HG02678 (cell line): ENCODE measurements at regions not wholly inside any gene's neighbourhood (a gene's known extent, or its start where the extent isn't known, plus 50 kb on each side); places are given as distances from the start of the nearest gene placed in this dataset.
"Not testable (repeated sequence)": the region's sequence is repeated elsewhere in the genome, so short reads cannot be mapped to it uniquely, and the experiment has no call there.

ENCODE experiments used
- ATAC-seq: cut with Tn5 transposase; IDR thresholded peaks from one replicate; pipeline ENCODE4 v1.9.1; 2021; ENCODE audit warnings: mild to moderate bottlenecking, moderate library complexity; ENCODE audit not compliant: unreplicated experiment

DNA sequence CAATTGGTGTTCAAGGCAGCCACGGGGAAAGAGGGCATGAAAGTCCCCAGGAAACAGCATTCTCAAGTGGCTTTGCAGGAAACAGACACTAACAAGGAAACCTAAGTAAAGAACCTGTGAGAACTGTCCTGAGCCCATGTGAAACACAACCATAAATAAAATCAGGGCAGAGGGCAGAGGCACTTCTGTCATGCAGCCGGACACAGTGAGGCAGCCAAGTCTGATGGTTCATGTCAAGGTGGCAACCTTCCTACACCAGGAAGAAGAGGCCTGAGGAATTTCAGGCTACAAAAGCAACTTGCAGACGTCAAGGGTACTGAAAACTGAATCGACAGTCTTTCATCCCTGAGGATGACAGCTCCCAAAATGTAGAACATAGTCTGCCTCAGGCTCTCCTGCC lies 458.2 kb upstream of the NPVF start:
- no peak for ATAC-seq

DNA sequence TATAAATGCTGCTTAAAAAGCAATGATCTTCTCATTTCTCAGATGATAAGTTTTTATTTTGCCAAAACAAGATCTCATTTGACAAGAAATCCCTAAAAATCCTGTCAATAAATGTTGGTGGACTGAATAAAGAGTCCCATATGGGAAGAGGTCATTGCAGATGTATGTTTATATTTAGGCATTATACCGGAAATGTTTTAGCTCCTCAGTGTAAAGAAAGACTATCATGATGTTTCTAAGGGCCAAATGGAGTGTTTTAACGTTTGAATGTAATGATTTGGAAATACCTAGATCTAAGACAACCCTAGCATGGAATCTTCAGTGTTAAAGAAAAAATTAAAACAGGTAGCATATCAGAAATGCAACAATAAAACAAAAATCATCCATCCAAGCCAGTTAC lies 457.8 kb upstream of the NFE2L3 start:
- ATAC-seq = no peak

DNA sequence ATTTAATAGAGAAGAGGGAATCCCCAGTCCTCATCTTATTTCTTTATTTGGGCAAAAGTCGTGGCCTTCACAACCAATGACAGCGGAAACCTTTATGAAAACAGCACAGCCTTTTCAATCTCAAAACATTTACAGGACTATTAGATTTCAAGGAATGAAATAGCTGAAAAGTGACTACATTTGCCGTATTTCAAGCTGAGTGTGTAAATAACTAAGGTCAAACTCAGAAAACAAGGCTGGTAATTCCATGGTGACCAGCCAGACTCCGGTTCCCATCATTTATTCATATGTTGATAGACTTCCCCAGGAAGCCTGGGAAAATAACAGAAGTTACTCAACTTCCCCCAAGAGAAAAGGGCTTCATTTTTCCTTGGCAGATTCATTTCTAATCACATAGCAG lies 457.3 kb upstream of the NFE2L3 start:
- no peak for ATAC-seq

DNA sequence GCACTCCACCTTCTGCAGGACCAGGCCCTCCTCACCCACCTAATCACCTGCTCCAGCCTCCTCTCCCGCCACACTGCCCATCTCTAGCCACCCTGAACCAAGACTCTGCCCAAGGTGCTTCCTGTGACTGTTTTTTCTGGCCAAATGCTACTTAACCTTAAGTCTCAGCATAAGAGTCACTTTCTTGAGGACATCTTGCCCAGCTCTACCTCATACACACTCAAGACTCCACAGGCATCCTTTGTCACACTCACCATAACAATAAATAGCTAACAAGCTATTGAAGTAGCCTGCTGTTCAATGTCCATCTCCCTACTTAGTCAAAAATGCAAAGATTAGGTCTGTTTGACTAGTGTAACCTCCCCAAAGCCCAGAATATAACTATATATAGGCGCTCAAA lies 455.4 kb upstream of the NFE2L3 start:
- ATAC-seq = no peak

DNA sequence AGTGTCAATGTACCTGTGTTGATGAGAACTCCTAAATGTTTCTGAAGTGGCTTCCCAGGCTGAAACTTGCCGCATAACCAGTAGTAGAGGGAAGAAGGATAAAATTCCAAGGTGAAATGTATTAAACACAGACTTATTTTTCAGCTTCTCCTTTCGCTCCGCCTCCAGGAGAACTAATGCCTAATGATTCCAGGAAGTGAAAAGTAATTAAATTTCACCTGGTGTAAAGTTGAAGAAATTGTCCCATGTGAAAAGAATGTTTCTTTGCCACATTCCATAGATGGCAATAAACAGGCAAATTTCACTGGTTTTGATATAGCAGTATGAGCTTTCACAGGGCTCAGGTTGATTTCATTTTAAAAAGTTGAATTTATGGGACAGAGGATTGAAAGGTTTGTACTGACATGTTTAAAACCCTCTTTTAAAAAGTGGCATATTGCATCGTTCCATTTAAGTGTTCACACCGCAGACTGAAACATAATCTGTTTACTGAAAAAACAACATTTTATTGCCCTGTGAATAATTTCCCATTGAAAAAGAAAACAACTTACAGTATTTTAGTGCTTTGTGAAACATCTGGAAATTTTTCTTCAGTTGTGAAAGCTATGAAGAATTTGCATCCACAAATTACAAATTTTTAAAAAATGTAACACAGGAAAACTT lies 453.4 kb upstream of the NFE2L3 start:
- no peak for ATAC-seq

DNA sequence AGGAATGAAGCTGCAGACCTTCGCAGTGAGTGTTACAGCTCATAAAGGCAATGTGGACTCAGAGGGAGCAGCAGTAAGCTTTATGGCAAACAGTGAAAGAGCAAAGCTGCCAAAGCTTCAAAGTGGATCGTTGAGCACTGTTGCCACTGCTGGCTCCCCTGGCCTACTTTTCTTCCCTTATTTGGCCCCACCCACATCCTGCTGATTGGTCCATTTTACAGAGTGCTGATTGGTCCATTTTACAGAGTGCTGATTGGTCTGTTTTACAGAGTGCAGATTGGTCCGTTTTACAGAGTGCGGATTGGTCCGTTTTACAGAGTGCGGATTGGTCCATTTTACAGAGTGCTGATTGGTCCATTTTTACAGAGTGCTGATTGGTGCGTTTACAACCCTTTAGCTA lies 451.9 kb upstream of the NFE2L3 start:
- not testable (repeated sequence) for ATAC-seq

DNA sequence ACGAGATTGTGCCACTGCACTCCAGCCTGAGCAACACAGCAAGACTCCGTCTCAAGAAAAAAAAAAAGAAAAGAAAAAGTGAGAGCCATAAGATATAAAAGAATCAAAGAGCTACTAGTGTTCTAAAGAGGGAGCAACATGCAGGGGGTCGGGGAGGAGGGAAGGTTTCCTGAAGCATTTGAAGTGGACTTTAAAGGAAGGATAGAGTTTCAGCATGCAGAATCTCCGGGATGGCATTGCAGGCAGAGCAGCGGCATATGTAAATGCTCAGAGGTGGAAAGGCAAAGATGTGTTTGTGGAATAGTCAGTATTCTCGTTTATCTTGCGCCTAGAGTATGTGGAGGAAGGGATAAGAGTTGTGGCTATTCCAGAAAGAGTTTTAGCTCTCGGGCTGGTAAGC lies 447.6 kb upstream of the NFE2L3 start:
- ATAC-seq = no peak

DNA sequence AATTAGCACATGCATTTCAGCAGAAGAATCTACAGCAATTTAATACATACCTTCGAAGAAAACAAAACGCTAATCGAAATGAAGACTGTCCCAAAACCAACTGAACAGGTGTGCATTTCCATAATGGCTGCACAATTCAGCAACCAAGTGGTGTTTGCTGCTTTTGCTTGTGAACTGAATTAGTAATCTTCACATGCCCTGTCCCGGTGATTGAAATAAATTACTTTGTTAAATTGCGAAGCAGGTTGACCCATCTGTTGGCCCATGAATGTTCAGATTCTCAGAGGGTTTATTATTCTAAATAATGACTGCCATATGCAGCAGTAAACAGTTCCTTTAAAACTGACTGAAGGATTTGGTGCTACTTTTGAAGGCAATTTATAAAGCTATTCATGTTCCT lies 445.2 kb upstream of the NFE2L3 start:
- no peak for ATAC-seq

DNA sequence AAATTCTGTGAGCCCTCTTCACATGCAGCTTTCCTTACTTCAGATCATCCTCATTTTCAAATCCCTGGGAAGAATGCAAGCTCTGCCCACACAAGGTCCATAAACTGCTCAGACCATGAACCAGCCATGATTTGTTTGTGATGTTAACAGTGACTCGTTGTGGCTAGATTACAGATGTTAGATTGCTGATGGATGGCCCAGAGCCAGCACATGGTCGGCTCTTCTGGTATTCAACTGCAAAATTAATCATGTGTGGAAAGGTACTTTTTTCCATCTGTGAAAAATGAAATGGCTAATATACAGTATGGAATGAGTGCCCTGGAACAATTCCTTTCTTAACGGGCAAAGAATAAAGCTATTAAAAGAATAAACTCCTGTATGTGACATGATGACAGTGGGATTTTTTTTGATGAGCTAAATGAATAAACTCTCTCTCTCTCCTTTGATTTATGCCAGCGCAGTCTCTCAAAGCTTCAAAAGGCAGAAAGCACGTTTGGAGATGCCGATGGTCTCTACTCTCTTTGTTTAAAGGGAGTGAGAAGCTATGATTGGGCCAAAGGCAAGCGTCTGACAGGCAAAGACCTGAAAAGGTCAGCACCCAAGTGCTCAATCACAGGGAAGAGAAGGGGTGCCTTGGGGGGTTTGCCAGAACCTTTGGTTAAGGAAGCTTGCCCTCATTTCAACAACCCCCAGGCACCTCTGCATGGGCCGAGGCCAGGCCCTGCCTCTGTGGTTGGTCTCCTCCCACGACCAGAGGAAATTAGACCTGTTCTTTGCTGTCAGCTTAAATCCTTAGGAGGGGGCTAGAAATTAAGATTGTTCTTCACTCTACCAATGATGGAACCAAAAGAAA lies 444.0 kb upstream of the NFE2L3 start:
- no peak for ATAC-seq

DNA sequence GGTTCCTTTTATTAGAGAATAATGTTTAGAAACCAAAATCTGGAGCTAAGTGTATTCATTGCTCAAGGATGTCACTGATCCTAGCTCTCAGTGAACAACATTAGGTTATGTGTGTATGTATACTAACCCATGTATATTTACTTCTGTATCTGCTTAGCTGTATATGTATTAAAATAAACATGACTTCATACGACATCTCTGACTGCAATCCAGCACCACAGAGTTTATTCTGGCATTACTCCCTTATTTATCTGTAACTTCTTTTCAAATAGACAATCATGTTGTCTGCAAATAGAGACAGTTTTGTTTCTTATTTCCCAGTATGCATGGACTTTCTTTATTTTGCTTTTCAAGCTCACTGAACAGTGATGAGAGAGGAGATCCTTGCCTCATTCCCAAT lies 441.0 kb upstream of the NFE2L3 start:
- ATAC-seq = no peak

DNA sequence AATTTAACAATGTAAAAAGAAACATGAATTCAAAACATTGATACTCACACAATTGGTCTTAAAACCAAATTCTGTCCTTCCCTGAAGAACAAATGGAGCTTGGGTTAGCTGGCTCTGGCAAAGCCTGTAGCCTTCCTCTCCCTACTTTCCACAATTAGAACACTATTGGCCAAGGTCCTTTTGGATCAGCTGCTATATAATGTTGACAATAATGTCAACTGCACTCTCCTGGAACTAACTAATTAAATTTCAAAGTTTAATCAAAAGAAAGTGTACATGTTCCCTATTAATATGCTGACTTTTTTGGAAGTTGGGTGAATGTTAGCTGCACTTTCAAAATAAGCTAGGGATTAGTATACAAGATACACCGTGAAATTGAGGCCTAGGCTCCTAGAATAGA lies 440.1 kb upstream of the NFE2L3 start:
- no peak for ATAC-seq

DNA sequence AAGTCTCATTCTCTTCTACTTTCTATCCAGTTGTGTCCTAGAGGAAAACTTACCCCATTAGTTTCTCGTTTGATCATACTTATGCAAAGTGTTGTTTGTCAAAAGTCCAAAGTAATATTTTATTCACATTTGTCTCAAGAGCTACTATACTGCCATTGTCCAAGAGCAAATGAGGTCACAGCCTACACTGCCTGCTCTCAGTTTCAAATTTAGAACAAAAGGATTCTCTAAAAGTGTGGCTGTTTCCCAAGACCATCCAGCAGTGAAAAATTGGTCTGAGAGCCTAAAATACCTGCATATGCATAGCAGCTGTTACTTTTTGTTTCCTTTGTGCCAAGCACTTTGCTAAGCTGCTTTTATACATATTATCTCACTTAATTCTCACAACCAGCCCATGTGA lies 439.5 kb upstream of the NFE2L3 start:
- no peak for ATAC-seq

DNA sequence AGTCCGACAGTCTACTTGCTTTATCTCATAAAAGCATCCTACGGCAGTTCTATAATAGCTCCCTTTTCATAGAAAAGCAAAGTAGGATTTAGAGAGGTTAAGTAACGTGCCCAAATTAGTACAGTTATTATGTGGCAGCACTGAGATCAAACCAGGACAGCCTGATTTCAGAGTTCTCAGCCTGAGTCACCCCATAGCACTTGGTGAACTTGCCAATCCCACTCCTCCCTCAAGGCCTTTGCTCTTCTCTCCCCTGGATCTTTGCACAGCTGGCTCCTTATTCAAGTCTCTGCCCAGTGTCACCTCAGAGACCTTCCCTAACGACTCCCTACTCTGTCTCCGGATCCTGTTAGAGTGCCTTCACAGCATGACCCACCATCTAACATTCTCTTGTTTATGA lies 438.0 kb upstream of the NFE2L3 start:
- ATAC-seq = no peak

DNA sequence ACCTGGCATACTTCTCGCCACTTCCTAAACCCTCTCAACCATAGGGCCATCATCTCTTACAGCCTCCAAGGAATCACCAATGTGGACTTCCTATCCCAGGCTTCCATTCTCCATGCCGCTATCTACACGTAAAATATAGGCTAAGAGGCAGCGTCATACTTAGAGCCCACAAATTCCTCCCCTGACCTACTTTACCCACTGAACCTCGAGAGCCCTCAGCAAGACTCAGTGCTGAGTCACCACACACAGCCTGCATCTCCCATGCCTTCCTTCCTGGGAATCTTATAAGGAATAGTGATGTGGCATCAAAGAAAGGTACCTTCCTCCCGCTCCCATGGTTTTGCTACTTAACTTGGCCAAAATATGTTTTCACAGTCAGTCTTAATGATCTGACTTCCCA lies 435.6 kb upstream of the NFE2L3 start:
- no peak for ATAC-seq

DNA sequence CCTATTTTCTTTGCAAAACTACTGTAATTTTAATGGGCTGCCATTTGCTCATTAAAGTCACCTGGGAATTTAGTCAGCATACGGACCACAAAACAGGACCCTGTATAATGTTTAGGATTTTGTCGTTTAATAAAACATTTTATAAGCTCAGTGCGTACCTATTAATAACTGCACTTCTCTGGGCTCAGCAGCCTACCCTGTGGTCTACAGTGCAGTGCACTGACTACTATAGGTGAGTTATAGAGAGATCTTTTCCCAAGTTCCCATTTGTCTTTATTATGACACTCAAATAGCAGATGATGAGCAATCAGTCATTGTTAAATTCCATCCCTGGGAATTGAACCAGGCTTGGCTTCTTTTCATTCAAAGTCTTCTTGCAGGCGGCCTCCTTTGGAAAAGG lies 433.4 kb upstream of the NFE2L3 start:
- ATAC-seq = no peak

DNA sequence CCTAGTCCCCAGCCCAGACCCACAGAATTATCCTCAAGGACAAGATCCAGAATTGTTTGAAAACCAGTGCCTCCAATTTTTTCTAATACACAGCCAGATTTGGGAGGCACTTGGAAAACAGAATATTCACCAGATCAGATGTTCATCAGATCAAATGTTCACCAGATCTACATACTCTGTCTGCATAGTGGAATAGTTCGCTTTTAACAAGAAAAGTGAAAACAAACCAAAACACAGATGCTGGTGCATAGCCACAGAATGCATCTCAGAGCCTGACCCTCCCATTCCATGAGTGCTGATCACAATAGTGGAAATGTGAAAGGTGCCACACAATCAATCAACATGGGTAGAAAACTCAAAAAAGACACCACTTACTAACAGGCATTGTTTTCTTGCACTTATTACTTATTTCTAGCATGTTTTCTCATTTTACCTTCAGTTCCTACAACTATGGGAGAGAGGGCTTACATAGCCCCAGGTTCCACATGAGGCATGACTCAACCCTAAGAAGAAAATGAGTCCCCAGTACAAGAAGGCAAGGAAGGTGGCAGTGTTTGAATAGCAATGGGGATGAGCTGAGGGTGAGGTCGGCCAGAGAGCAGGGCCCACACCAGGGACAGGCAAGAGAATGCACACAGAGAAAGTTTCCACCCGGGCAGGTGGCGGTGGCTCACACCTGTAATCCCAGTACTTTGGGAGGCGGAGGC lies 432.7 kb upstream of the NFE2L3 start:
- ATAC-seq = no peak

DNA sequence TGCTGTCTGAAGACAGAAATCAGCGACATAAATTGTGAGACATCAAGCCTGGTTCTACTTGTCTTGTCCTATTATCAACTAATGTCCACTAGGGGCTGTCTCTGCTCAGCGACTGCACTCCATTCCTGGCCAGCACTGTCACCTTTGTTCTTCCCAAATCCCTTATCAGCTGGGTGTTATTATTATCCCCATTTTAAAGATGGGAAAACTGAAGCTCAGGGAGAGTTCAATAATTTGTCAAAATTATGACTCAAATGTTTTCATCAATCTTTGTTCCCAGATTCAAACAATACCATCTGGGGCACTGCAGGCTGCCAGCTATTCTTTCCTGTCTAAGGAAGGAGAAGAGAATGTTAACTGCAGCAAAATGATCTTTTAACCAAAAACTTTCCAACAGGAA lies 431.6 kb upstream of the NFE2L3 start:
- no peak for ATAC-seq

DNA sequence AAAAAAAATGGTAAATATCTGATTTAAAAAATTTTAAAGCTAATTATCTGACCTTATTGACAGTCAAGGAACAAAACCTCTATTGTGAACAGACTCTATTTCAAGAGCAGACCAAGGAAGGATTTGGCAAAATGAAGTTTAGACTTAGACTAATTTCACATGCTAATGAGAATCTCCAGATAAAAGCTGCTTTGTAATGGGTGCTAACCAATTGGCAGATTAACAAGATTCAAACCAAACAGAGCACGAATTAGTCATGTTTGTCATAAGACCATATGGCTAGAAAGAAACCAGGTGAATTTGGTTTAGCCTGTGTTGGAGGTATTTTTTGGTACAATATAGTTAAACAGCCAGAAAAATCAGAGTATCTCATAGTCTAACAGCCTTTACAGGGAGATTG lies 429.1 kb upstream of the NFE2L3 start:
- ATAC-seq = no peak

DNA sequence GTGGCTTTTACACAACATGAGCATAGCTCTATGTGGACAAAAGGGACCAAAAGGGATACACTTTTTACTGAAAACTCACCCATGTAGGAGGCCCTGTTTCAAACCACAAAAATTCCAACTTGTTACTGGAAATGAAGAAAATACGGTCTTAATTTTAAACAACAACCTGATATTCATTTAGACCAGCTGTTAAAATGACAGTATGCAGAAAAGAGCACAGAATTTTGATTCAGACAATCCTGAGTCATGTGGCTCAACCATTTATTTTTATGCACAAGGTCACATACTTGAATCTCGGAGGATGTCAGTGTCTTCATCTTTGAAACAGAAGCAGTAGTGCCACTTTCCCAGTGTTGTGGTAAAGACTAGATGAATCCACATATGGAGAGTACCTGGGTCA lies 426.5 kb upstream of the NFE2L3 start:
- ATAC-seq = no peak

DNA sequence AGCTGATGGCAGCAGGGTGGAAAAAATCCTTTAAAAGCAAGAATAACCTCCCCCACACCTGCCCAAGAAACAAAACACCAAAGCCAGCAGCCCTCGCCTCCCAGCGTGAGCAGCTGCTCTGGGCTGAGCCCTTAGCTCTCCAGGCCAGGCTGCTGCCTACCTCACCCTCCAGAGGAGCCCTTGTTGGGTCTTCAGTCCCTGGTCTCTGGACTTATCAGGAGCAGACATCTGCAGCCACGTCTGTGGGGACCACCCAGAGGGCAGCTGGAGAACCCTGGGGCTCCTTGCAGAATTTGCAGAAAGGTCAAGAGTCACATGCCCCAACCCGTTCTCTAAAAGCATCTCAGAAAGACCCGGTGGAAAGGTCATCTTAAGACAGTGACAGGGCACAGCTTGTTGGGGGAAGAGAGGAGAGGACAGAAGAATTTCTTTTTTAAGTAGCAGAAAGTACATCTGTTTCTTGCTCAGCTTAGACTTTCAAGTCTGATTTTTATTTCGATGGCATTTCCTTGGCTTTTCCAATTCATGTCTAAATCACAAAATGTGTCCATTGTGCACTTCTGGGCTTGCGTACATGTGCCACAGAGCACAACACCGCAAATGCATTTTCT lies 425.7 kb upstream of the NFE2L3 start:
- no peak for ATAC-seq

DNA sequence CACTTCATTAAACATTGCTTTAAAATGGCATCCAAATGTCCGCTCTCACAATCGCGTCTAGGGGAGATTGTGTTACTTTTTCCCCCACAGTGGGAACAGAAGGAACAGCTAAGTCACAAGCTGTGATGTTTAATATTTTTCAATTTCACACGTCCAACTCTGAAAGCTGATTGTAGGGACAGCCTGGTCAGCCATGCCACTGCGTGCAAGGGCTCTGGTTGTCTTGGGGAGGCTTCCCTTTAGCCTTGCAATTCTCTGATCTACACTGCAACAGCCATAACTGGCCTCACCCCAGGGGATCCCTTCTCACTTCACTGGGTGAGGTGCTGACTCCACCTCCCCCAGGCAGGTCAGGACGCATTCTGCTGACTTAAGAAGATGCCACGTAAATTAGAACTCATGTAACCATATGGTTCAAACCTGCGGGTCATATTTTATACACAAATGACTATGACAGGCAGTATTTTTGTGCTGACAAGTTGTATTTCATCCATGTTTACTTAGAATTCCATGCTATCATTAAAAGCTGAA lies 425.2 kb upstream of the NFE2L3 start:
- ATAC-seq = no peak
